ENCODE measurements at regions not wholly inside any gene's neighbourhood (a gene's known extent, or its start where the extent isn't known, plus 50 kb on each side); places are given as distances from the start of the nearest gene placed in this dataset.
"Not testable (repeated sequence)": the region's sequence is repeated elsewhere in the genome, so short reads cannot be mapped to it uniquely, and the experiment has no call there.

DNA sequence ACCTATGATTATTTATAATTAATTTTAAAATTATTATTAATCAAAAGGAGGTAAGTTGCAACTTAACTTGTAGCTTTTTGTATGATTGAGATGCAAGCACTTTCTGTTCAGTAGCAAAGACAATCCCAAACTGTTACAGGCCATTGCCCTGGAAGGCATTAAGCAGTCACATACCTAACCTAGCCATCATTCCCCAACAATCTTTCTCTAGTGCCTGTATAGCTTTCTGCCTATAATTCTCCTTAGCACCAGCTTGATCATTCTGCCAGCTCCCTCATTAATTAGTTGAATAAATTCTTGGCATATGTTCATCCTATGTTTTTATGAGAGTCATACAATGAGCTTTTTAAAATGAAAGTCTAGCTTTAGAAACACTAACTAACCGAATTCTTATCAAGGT is 178.9 kb upstream of the TMEM106B start:
- no peak overlapping the region for H3K4me3 ChIP-seq (ENCODE audit: low read depth, low read length)
- TF ChIP-seq, protein P1, sequence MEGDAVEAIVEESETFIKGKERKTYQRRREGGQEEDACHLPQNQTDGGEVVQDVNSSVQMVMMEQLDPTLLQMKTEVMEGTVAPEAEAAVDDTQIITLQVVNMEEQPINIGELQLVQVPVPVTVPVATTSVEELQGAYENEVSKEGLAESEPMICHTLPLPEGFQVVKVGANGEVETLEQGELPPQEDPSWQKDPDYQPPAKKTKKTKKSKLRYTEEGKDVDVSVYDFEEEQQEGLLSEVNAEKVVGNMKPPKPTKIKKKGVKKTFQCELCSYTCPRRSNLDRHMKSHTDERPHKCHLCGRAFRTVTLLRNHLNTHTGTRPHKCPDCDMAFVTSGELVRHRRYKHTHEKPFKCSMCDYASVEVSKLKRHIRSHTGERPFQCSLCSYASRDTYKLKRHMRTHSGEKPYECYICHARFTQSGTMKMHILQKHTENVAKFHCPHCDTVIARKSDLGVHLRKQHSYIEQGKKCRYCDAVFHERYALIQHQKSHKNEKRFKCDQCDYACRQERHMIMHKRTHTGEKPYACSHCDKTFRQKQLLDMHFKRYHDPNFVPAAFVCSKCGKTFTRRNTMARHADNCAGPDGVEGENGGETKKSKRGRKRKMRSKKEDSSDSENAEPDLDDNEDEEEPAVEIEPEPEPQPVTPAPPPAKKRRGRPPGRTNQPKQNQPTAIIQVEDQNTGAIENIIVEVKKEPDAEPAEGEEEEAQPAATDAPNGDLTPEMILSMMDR (conservative IDR thresholded peaks at IDR 0.05; ENCODE audit: low read depth, low read length), result no peak
- DNase-seq (ENCODE audit: low read depth), result no peak

DNA sequence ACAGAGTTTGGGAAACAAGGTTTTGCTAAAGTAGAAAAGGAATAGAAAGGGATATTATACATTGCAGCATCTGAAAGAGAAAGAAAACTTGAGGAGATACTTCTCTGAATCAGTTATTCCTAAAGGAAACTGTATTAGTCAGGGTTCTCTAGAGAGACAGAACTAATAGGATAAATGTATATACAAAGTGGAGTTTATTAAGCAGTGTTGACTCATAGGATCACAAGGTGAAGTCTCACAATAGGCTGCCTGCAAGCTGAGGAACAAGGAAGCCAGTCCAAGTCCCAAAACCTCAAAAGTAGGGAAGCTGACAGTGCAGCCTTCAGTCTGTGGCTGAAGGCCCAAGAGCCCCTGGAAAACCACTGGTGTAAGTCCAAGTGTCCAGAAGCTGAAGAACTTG is 167.6 kb upstream of the TMEM106B start:
- not testable (repeated sequence) for H3K4me3 ChIP-seq (ENCODE audit: low read depth, low read length); DNase-seq (ENCODE audit: low read depth)

DNA sequence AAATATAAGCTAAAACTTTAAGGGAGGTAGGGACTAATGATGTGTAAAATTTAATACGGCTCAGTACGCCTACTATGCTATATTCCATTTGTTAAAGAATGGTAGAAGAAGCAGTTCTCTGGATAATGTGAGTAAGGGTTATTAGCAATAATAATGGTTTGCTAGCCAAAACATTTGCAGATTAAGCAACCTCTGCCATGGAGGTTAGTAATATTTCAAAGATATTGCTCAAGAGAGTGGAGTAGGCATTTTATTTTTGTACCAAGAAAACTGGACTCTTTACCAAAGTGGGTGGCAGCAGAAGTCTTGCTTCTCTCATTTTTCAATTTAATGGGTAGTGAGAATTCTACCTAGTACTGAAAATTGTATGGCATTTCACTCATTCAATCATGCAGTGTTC is 158.9 kb upstream of the TMEM106B start:
- no peak overlapping the region for H3K4me3 ChIP-seq (ENCODE audit: low read depth, low read length)
- DNase-seq (ENCODE audit: low read depth), result no peak
- TF ChIP-seq, protein P1 (conservative IDR thresholded peaks at IDR 0.05; ENCODE audit: low read depth, low read length), result no peak

DNA sequence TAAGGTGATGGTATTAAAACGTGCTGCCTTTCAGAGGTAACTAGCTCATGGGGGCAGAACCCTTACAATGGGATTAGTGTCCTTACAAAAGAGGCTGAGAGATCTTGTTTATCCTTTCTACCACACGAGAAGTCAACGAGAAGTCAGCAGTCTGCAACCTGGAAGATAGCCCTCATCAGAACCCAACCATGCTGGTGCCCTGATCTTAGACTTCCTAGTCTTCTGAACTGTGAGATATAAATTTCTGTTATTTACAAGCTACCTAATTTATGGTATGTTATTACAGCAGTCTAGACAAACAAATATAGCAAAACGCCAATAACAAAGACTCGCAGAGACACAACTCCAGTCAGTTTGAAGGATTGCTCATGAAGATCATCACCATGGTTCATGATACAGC is 157.5 kb upstream of the TMEM106B start:
- TF ChIP-seq, protein P1 (conservative IDR thresholded peaks at IDR 0.05; ENCODE audit: low read depth, low read length), result no peak
- no peak for DNase-seq (ENCODE audit: low read depth)
- no peak overlapping the region for H3K4me3 ChIP-seq (ENCODE audit: low read depth, low read length)

DNA sequence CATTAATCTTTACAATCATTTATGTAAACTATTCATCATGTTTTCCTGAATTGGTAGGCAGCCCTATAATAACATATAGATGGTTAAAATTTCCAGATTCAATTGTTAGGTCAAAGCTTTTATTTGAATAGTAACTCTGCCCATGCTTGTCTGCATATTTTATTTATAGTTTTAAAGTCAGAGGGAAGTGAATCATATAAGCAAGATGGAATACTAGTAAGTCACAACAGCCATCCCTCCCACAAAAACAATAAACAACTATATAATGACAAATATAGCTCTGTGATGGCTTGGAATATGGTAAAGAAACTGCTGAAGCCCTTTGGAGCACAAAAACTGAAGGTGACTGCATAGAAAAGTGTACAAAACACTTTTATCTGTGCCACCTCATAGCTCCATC is 156.3 kb upstream of the TMEM106B start:
- no peak overlapping the region for H3K4me3 ChIP-seq (ENCODE audit: low read depth, low read length)
- no peak for DNase-seq (ENCODE audit: low read depth)
- TF ChIP-seq, protein P1 (conservative IDR thresholded peaks at IDR 0.05; ENCODE audit: low read depth, low read length), result no peak

DNA sequence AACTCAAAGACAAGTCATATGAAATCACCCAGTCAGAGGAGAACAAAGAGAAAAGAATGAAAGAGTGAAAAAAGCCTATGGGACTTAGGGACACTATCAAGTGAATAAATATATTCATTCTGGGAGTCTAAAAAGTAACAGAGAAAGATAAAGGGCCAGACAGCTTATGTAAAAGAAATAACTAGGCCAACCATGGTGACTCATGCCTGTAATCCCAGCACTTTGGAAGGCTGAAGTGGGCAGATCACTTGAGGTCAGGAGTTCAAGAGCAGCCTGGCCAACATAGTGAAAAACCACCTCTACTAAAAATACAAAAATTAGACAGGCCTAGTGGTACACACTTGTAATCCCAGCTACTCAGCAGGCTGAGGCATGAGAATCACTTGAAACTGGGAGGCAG is 154.7 kb upstream of the TMEM106B start:
- H3K4me3 ChIP-seq (ENCODE audit: low read depth, low read length), result no peak overlapping the region
- TF ChIP-seq, protein P1 (conservative IDR thresholded peaks at IDR 0.05; ENCODE audit: low read depth, low read length), result no peak
- no peak for DNase-seq (ENCODE audit: low read depth)

DNA sequence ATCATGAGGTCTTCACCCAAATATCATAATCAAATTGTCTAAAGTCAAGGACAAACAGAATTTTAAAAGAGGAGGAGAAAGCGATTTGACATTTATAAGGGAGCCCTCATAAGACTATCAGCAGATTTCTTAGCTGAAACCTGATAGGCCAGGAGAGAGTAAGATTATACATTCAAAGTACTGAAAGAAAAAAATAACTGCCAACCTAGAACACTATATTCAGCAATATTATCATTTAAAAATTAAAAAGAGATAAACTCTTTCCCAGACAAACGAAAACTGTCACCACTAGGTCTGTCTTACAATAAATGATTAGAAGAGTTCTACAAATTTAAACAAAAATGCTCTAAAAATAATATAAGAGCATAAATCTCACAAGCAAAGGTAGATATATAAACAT is 154.1 kb upstream of the TMEM106B start:
- H3K4me3 ChIP-seq (ENCODE audit: low read depth, low read length), result no peak overlapping the region
- TF ChIP-seq, protein P1 (conservative IDR thresholded peaks at IDR 0.05; ENCODE audit: low read depth, low read length), result no peak
- no peak for DNase-seq (ENCODE audit: low read depth)

DNA sequence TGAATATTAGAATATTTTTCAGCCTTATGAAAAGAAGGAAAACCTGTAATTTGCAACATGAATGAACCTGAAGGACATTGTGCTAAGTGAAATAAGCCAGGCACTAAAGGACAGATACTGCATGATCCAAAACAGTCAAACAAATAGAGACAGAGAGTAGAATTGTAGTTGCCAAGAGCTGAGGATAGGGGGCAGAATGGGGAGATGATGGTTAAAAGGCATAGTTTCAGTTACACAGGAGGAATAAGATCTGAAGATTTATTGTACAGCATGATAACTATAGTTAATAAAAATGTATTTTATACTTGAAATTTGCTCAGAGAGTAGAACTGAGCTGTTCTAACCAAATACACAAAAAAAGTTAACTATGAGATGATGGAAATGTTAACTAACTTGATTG is 149.0 kb upstream of the TMEM106B start:
- no peak overlapping the region for H3K4me3 ChIP-seq (ENCODE audit: low read depth, low read length)
- DNase-seq (ENCODE audit: low read depth), result no peak
- TF ChIP-seq, protein P1 (conservative IDR thresholded peaks at IDR 0.05; ENCODE audit: low read depth, low read length), result peak; percentile 22

Data from epithelial cell of proximal tubule (primary cell).